PFSK-1 (cell line): ENCODE measurements at regions not wholly inside any gene's neighbourhood (a gene's known extent, or its start where the extent isn't known, plus 50 kb on each side); places are given as distances from the start of the nearest gene placed in this dataset.

ENCODE experiments used
- FOXP2 ChIP-seq: optimal IDR thresholded peaks from 2 replicates; pipeline ENCODE3; 2011; ENCODE audit warnings: borderline replicate concordance, control low read depth, inconsistent platforms; ENCODE audit not compliant: insufficient read depth; ENCODE audit errors: extremely low read length, extremely low read depth
- POLR2AphosphoS5 ChIP-seq: IDR thresholded peaks from 2 replicates; pipeline ENCODE4 v1.6.1; 2012; ENCODE audit warnings: low read depth, mild to moderate bottlenecking, control low read depth, low read length, moderate library complexity
- REST ChIP-seq, 2 experiments: IDR thresholded peaks; 2 replicates each; pipeline versions ENCODE4 v1.6.1 to v1.8.0; 2011 to 2012; ENCODE audit warnings: low read depth in 2 of 2, low read length in 2 of 2, control low read depth in 1 of 2, inconsistent platforms in 1 of 2, mild to moderate bottlenecking in 1 of 2, moderate library complexity in 1 of 2; ENCODE audit not compliant: insufficient read depth in 1 of 2
- SIN3A ChIP-seq: IDR thresholded peaks from 2 replicates; pipeline ENCODE4 v1.6.1; 2012; ENCODE audit warnings: mild to moderate bottlenecking, low read length, moderate library complexity, borderline replicate concordance; ENCODE audit not compliant: insufficient read depth
- TAF1 ChIP-seq: IDR thresholded peaks from 2 replicates; pipeline ENCODE4 v1.6.1; 2012; ENCODE audit warnings: low read length, control low read depth, borderline replicate concordance; ENCODE audit not compliant: insufficient read depth

- TF ChIP-seq TAF1 (no peak), FOXP2 (no peak), REST (IDR thresholded peaks at IDR 0.05; ENCODE audit: insufficient read depth in 1 of 2, low read depth in 2 of 2, low read length in 2 of 2) (no peak)
These were observed 79.3 kb upstream of the TNS3 start for GRCh38 chr7:47661051-47661714.

- no peak for TF ChIP-seq REST (IDR thresholded peaks at IDR 0.05; ENCODE audit: insufficient read depth in 1 of 2, low read depth in 2 of 2, low read length in 2 of 2)
- no peak for TF ChIP-seq POLR2AphosphoS5
These were observed 78.0 kb upstream of the TNS3 start for GRCh38 chr7:47659664-47660462.

- TF ChIP-seq TAF1, result no peak
- TF ChIP-seq POLR2AphosphoS5, result no peak
- TF ChIP-seq FOXP2, result no peak
- no peak for TF ChIP-seq SIN3A
- TF ChIP-seq REST (IDR thresholded peaks at IDR 0.05; ENCODE audit: insufficient read depth in 1 of 2, low read depth in 2 of 2, low read length in 2 of 2), result no peak
These were observed 77.2 kb upstream of the TNS3 start for GRCh38 chr7:47658886-47659635.

GRCh38 chr7:47657126-47657525, 75.2 kb upstream of the TNS3 start:
- TF ChIP-seq POLR2AphosphoS5, result no peak
- TF ChIP-seq SIN3A, result no peak
- TF ChIP-seq FOXP2, result no peak
- TF ChIP-seq REST (IDR thresholded peaks at IDR 0.05; ENCODE audit: insufficient read depth in 1 of 2, low read depth in 2 of 2, low read length in 2 of 2), result no peak
- TF ChIP-seq TAF1, result no peak
